Thoracic aorta (tissue), 2 donors: ENCODE measurements at regions not wholly inside any gene's neighbourhood (a gene's known extent, or its start where the extent isn't known, plus 50 kb on each side); places are given as distances from the start of the nearest gene placed in this dataset.
"Not testable (repeated sequence)": the region's sequence is repeated elsewhere in the genome, so short reads cannot be mapped to it uniquely, and the experiment has no call there.

Experiments
- ATAC-seq: fragments of 150-250 bp; one replicate; pipeline ENCODE4 v1.8.0; 2017; ENCODE audit warnings: low read depth; ENCODE audit not compliant: insufficient number of reproducible peaks, low FRiP score
- DNase-seq: peaks from one replicate; pipeline ENCODE4 v3.0.0-alpha.2; 2020; ENCODE audit warnings: low spot score
- H3K27ac ChIP-seq, 2 donors: fragments of 200-600 bp; sonication (generic); 1 replicate in 1 of 2; 2 replicates in 1 of 2; pipeline ENCODE4 v1.5.1; 2016; ENCODE audit warnings: mild to moderate bottlenecking in 2 of 2, moderate library complexity in 2 of 2
- H3K27me3 ChIP-seq: fragments of 200-600 bp; sonication (generic); replicated peaks from 2 replicates; pipeline ENCODE4 v1.6.0; 2016; ENCODE audit warnings: mild to moderate bottlenecking; ENCODE audit not compliant: insufficient read depth
- H3K36me3 ChIP-seq: fragments of 200-600 bp; sonication (generic); one replicate; pipeline ENCODE4 v1.5.1; 2016
- H3K4me1 ChIP-seq, 2 donors: fragments of 200-600 bp; sonication (generic); 1 replicate in 1 of 2; 2 replicates in 1 of 2; pipeline versions ENCODE4 v1.5.1 to v1.6.0; 2016; ENCODE audit warnings: low read depth in 2 of 2, mild to moderate bottlenecking in 1 of 2; ENCODE audit not compliant: control insufficient read depth in 1 of 2
- H3K4me3 ChIP-seq: fragments of 200-600 bp; sonication (generic); 2 replicates; pipeline ENCODE4 v1.5.1; 2016; ENCODE audit warnings: mild to moderate bottlenecking
- H3K9me3 ChIP-seq: fragments of 200-600 bp; sonication (generic); 2 replicates; pipeline ENCODE4 v1.5.1; 2016
- TF ChIP-seq, protein P1 (sequence below): fragments of 200-600 bp; sonication (generic); IDR thresholded peaks from one replicate; pipeline ENCODE4 v1.5.1; 2019; ENCODE audit warnings: antibody characterized with exemption

DNA sequence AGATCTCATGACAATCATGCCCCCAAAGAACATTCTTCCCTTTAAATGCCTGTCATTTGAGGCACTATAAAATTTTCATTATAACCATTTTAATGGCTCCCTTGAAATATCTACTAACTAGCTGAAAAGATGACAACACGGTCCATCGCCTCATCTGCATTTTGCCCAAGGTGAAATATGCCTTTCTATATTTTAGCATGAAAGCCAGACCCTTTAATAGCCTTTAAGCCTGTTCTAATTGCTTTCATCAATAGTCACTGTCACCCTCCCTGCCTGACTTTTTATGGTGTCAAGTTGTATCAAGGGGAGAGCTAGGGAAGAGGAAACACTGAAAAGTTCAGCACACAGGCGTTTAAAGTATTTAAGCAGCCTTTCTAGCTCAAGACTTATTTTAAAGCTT lies 144.1 kb upstream of the PRICKLE2 start:
- H3K9me3 ChIP-seq: no peaks in the 10 kb centered on the region
- H3K27me3 ChIP-seq: no peaks in the 10 kb centered on the region
- H3K36me3 ChIP-seq: no peaks in the 10 kb centered on the region
- no peaks in the 10 kb centered on the region for H3K4me1 ChIP-seq
- no peak overlapping the region for H3K27ac ChIP-seq
- DNase-seq (no peak), ATAC-seq (no peak)
- no peak overlapping the region for H3K4me3 ChIP-seq
- TF ChIP-seq, protein P1, sequence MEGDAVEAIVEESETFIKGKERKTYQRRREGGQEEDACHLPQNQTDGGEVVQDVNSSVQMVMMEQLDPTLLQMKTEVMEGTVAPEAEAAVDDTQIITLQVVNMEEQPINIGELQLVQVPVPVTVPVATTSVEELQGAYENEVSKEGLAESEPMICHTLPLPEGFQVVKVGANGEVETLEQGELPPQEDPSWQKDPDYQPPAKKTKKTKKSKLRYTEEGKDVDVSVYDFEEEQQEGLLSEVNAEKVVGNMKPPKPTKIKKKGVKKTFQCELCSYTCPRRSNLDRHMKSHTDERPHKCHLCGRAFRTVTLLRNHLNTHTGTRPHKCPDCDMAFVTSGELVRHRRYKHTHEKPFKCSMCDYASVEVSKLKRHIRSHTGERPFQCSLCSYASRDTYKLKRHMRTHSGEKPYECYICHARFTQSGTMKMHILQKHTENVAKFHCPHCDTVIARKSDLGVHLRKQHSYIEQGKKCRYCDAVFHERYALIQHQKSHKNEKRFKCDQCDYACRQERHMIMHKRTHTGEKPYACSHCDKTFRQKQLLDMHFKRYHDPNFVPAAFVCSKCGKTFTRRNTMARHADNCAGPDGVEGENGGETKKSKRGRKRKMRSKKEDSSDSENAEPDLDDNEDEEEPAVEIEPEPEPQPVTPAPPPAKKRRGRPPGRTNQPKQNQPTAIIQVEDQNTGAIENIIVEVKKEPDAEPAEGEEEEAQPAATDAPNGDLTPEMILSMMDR: no peak

DNA sequence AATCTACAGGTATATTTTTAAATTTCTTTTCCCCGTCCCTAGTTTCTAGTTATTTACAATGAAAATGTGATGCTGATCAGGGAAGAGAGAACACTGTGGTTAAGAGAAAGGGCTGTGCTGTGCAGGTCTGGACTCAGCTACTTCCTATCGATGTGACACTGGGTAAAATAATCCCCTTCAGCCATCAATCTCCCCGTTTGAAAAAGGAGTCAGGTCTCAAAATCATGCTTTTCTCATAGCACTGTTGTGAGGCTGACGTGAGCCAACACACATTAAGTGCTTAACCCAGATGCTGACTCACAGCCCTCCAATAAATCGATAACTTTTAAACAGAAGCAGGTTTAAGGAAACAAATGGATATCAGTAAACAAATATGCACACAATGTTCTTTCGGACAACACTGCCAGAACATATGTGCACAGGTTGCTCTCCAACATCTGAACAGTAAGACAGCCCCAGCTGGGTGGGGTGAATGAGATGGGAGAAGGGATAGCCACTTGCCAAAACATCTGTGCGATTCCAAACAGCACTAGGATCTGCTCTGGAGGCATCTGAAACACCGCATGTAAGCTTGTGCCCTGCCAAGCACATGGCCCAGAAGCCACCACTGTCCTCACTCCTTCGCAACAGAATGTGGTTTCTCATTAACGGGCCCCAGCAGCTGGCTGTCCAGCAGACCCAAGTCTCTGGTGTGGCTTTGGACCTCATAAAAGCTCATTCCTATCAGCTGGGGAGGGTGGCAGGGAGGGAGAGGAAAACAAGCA lies 143.2 kb upstream of the PRICKLE2 start:
- TF ChIP-seq, protein P1: no peak
- DNase-seq (no peak), ATAC-seq (no peak)

DNA sequence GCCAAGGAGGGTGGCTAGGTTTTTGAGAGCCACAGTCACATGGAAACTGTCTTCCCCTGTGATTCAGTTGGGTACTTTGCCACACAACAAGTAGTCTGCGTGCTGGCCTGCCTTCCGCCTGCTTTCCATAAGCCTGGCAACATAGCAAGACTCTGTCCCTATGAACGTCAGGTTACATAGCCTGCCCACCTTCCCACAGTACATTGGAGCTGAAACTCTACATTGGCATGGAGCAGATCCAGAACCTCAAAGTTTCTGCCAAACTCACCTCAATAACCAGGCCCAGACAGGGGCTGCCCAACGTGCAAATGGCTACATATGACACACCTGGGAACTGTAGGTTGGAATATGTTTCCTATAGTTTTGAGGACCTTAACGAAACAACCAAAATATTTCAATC lies 140.6 kb upstream of the PRICKLE2 start:
- no peak for DNase-seq
- no peak overlapping the region for H3K27ac ChIP-seq
- TF ChIP-seq, protein P1: no peak
- no peaks in the 10 kb centered on the region for H3K9me3 ChIP-seq
- no peaks in the 10 kb centered on the region for H3K27me3 ChIP-seq
- H3K36me3 ChIP-seq: no peaks in the 10 kb centered on the region
- no peak overlapping the region for H3K4me3 ChIP-seq
- no peak for ATAC-seq
- no peaks in the 10 kb centered on the region for H3K4me1 ChIP-seq

More for the DNA sequence above, 143.2 kb upstream of the PRICKLE2 start:
- Histone ChIP-seq H3K36me3 (no peaks in the 10 kb centered on the region), H3K27ac (no peak overlapping the region), H3K4me3 (no peak overlapping the region), H3K27me3 (no peaks in the 10 kb centered on the region), H3K9me3 (no peaks in the 10 kb centered on the region), H3K4me1 (no peaks in the 10 kb centered on the region)

- Histone ChIP-seq H3K4me1 (no peaks in the 10 kb centered on the region), H3K36me3 (no peaks in the 10 kb centered on the region), H3K27ac (no peak overlapping the region), H3K9me3 (no peaks in the 10 kb centered on the region), H3K27me3 (no peaks in the 10 kb centered on the region), H3K4me3 (no peak overlapping the region)
- DNase-seq: no peak
- ATAC-seq: no peak
- TF ChIP-seq, protein P1: no peak
These were observed 138.6 kb upstream of the PRICKLE2 start for GRCh38 chr3:64363842-64364241.

- Histone ChIP-seq H3K27ac (no peak overlapping the region), H3K4me3 (no peak overlapping the region), H3K9me3 (no peaks in the 10 kb centered on the region), H3K4me1 (no peaks in the 10 kb centered on the region), H3K36me3 (no peaks in the 10 kb centered on the region), H3K27me3 (no peaks in the 10 kb centered on the region)
- ATAC-seq (no peak), DNase-seq (no peak)
- TF ChIP-seq, protein P1: no peak
These were observed 136.9 kb upstream of the PRICKLE2 start for GRCh38 chr3:64361962-64362735.

DNA sequence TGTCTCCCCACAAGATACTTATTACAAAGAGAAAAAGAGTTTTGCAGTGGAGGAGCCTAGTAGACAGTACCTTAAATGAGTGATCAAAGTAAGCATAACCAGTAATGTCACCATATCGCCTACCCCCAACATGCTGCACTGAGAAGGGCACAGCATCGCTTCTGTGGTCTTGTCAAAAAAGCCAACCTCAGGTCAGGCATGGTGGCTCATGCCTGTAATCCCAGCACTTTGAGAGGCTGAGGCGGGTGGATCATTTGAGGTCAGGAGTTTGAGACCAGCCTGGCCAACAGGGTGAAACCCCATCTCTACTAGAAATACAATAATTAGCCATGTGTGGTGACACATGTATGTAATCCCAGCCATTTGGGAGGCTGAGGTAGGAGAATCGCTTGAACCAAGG lies 135.8 kb upstream of the PRICKLE2 start:
- H3K4me1 ChIP-seq, H3K36me3 ChIP-seq, H3K27me3 ChIP-seq, DNase-seq, H3K4me3 ChIP-seq, ATAC-seq, H3K9me3 ChIP-seq, H3K27ac ChIP-seq: not testable (repeated sequence)
